ENCODE measurements at regions not wholly inside any gene's neighbourhood (a gene's known extent, or its start where the extent isn't known, plus 50 kb on each side); places are given as distances from the start of the nearest gene placed in this dataset.

DNA sequence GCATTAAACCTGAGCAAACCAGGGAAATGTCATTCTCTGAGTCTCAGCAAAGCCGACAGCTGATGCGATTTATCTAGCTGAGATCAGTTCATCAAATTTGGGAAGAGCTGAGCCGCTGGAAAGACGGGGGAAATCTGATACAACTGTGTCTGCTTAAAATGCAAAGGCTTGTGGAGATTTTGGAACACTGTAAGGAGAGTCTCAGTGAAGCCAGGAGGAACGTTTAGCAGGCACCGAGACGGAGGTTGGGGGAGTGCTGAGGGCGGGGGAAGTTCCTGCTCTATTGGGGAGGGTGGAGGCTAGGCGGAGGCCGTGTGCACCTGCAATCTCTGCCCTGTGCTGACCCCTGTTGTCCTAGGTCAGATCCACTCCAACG lies 143.2 kb upstream of the CSF3R start:
- ATAC-seq (ENCODE audit: low FRiP score) (no peak), DNase-seq (ENCODE audit: low spot score) (no peak)
- TF ChIP-seq, protein P1, sequence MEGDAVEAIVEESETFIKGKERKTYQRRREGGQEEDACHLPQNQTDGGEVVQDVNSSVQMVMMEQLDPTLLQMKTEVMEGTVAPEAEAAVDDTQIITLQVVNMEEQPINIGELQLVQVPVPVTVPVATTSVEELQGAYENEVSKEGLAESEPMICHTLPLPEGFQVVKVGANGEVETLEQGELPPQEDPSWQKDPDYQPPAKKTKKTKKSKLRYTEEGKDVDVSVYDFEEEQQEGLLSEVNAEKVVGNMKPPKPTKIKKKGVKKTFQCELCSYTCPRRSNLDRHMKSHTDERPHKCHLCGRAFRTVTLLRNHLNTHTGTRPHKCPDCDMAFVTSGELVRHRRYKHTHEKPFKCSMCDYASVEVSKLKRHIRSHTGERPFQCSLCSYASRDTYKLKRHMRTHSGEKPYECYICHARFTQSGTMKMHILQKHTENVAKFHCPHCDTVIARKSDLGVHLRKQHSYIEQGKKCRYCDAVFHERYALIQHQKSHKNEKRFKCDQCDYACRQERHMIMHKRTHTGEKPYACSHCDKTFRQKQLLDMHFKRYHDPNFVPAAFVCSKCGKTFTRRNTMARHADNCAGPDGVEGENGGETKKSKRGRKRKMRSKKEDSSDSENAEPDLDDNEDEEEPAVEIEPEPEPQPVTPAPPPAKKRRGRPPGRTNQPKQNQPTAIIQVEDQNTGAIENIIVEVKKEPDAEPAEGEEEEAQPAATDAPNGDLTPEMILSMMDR (IDR thresholded peaks at IDR 0.05) = no peak

- ATAC-seq (ENCODE audit: low FRiP score) (no peak), DNase-seq (ENCODE audit: low spot score) (no peak)
- TF ChIP-seq, protein P1 (IDR thresholded peaks at IDR 0.05) = no peak
Observed at GRCh38 chr1:36625253-36625934, 142.7 kb upstream of the CSF3R start.

- no peak for ATAC-seq (ENCODE audit: low FRiP score)
- TF ChIP-seq, protein P1 (IDR thresholded peaks at IDR 0.05) = no peak
- no peak for DNase-seq (ENCODE audit: low spot score)
Observed at GRCh38 chr1:36624466-36624865, 141.8 kb upstream of the CSF3R start.

DNA sequence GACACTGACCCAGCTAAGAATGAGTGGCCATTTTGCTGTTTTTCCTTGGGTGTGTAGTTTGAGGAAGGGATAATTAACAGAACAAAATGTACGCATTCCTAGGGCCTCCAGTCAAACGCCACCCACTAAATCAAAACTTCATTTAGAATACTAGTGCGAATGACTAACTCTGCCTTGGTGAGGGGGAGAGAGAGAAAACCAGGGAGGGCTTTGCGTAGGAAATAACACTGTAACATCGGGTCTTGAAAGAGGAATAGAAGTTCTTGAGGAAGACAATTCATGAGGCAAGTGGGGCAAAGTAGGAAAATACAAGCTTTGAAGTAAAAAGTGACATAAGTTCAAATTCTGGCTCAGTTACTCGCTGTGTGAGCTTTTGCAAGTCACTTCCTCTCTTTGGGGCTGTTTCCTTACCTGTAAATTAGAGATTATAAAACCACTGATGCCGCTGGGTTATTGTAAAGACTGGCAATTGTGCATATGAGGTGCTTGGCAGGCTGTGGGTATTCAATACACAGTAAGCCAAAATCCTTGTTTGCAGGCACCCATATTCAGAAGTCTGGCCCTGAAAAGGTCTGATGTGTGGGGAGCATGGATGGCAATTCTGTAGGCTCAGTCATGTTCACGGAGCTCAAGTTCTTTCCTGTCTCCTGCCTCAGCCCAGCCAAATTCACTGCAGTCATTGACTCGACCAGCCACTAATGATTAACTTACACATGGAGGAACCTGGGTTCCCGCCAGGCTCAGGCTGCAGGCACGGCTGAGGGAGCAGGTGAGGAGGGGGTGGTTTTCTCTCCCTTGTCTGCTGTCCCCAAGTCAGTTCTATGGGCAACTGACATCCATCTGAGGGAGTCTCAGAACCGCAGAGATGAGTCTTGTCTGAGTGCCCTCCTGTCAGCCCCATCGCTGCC lies 140.3 kb upstream of the CSF3R start:
- no peak for ATAC-seq (ENCODE audit: low FRiP score)
- no peak for DNase-seq (ENCODE audit: low spot score)
- TF ChIP-seq, protein P1 (IDR thresholded peaks at IDR 0.05) = no peak

DNA sequence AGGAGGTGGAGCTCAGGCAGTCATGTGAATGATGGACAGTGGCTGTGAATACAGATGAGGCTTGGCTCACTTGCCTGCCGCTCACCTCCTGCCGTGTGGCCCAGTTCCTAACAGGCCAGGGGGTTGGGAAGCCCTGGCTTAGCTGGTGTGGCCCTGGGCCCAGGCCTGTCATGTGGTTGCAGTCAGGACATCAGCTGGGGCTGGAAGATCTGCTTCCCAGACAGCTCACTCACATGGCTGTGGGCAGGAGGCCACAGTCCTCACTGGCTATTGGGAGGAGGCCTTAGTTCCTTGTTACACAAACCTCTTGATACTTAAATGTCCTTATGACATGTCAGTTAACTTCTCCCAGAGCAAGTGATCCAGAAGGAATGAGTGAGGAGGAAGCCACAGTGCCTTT lies 138.8 kb upstream of the CSF3R start:
- DNase-seq (ENCODE audit: low spot score) = no peak
- ATAC-seq (ENCODE audit: low FRiP score) = no peak
- TF ChIP-seq, protein P1 (IDR thresholded peaks at IDR 0.05) = no peak

DNA sequence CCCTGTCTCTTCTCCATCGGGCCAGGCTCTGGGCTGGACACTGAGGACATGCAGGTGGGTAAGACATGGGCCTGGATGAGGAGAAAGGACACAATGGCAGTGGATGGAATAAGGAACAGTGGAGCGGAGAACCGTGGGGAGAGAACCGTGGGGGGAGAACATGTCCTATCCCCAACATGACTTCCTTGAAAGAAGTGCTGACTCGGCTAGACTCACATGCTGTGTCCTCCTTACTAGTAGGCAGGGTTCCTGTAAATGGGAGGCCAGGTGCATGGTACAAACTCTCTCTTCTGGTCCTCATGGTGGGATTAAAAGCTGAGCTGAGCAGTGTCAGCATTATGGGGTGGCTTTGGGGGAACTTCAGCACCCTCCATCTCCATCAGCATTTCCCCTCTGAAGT lies 137.4 kb upstream of the CSF3R start:
- ATAC-seq (ENCODE audit: low FRiP score) (no peak), DNase-seq (ENCODE audit: low spot score) (no peak)
- TF ChIP-seq, protein P1 (IDR thresholded peaks at IDR 0.05) = no peak

All from omental fat pad (tissue), 3 donors.